ENCODE measurements at regions not wholly inside any gene's neighbourhood (a gene's known extent, or its start where the extent isn't known, plus 50 kb on each side); places are given as distances from the start of the nearest gene placed in this dataset.

GRCh38 chr4:38454284-38454683, 209.7 kb upstream of the KLF3 start (continued):
- TF ChIP-seq NR3C1 (CRISPR knock-in tag; conservative IDR thresholded peaks at IDR 0.05; ENCODE audit: low read depth) (no peak), SMAD4 (CRISPR knock-in tag; IDR thresholded peaks at IDR 0.05) (no peak)

DNA sequence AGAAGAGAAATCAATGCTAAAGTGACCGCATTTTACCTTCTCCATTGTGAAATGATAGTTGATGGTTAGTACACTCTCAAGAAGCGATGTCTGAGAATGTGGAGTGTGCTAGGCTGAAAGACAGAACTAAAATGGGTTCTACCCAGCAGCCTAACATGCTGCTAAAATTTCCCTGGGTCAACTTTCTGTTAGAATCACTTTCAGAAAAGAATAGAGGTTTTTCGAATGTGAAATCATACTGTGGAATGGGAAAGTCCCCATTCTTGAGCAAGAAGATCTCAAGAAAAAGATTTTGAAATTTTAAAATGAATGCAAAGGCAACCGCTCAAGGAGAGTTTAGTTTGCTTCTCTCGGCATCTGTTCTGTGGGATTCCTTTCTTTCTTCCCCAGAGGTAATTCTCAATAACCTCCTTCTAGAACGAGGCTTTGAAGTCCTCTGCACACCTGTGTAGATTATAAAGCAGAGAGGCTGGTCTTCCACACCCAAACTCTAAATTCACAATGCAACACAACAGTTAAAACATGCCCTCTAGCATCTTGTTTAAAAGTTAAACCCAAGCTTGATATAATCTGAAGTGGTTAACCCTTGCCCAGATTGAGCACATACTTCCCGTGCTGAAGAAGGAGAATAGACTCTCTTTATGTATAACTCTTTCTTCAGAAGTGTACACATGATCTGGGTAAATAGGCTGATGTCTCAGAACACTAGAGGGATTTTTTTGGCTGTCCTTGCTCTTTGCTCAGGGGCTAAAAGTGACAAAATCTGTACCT, 208.7 kb upstream of the KLF3 start:
- Mint-ChIP-seq H3K27ac (no peak overlapping the region), H3K4me1 (peaks cover under 1% of the 10 kb centered on the region; the same call in 1 of the 2 replicates), H3K9me3 (0 out of 2 replicates have a peak, but pooled peaks cover 6% of the 10 kb centered on the region), H3K27me3 (ENCODE audit: low read depth) (no peaks in the 10 kb centered on the region), H3K36me3 (no peaks in the 10 kb centered on the region), H3K4me3 (no peak overlapping the region)
- POLR2A ChIA-PET, result no interaction called here
- DNase-seq (ENCODE audit: low spot score) (no peak), ATAC-seq (no peak)
- CTCF ChIA-PET, result no interaction called here
- no peak for TF ChIP-seq TCF7 (CRISPR knock-in tag; IDR thresholded peaks at IDR 0.05; ENCODE audit: low read depth)
- TF ChIP-seq ZNF423 (CRISPR knock-in tag; IDR thresholded peaks at IDR 0.05), result no peak
- TF ChIP-seq, protein P1, sequence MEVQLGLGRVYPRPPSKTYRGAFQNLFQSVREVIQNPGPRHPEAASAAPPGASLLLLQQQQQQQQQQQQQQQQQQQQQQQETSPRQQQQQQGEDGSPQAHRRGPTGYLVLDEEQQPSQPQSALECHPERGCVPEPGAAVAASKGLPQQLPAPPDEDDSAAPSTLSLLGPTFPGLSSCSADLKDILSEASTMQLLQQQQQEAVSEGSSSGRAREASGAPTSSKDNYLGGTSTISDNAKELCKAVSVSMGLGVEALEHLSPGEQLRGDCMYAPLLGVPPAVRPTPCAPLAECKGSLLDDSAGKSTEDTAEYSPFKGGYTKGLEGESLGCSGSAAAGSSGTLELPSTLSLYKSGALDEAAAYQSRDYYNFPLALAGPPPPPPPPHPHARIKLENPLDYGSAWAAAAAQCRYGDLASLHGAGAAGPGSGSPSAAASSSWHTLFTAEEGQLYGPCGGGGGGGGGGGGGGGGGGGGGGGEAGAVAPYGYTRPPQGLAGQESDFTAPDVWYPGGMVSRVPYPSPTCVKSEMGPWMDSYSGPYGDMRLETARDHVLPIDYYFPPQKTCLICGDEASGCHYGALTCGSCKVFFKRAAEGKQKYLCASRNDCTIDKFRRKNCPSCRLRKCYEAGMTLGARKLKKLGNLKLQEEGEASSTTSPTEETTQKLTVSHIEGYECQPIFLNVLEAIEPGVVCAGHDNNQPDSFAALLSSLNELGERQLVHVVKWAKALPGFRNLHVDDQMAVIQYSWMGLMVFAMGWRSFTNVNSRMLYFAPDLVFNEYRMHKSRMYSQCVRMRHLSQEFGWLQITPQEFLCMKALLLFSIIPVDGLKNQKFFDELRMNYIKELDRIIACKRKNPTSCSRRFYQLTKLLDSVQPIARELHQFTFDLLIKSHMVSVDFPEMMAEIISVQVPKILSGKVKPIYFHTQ (CRISPR knock-in tag; IDR thresholded peaks at IDR 0.05), result no peak
- TF ChIP-seq ZNF121 (CRISPR knock-in tag; IDR thresholded peaks at IDR 0.05), result no peak
- no peak for TF ChIP-seq PRRX2 (CRISPR knock-in tag; IDR thresholded peaks at IDR 0.05)
- TF ChIP-seq NFE2L1 (CRISPR knock-in tag; IDR thresholded peaks at IDR 0.05), result no peak
- no peak for TF ChIP-seq ELF4 (CRISPR knock-in tag; IDR thresholded peaks at IDR 0.05; ENCODE audit: low read depth)
- no peak for TF ChIP-seq ATF6 (CRISPR knock-in tag; IDR thresholded peaks at IDR 0.05)
- no peak for TF ChIP-seq CREM (CRISPR knock-in tag; IDR thresholded peaks at IDR 0.05)
- no peak for TF ChIP-seq PREB (CRISPR knock-in tag; IDR thresholded peaks at IDR 0.05; ENCODE audit: borderline replicate concordance)
- TF ChIP-seq MYBL2 (CRISPR knock-in tag; IDR thresholded peaks at IDR 0.05), result no peak
- TF ChIP-seq ATF2 (CRISPR knock-in tag; IDR thresholded peaks at IDR 0.05; ENCODE audit: borderline replicate concordance, low read depth), result no peak
- TF ChIP-seq MAX (CRISPR knock-in tag; IDR thresholded peaks at IDR 0.05), result no peak
- TF ChIP-seq, protein P2, sequence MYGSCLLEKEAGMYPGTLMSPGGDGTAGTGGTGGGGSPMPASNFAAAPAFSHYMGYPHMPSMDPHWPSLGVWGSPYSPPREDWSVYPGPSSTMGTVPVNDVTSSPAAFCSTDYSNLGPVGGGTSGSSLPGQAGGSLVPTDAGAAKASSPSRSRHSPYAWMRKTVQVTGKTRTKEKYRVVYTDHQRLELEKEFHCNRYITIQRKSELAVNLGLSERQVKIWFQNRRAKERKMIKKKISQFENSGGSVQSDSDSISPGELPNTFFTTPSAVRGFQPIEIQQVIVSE (CRISPR knock-in tag; IDR thresholded peaks at IDR 0.05; ENCODE audit: borderline replicate concordance), result no peak
- no peak for TF ChIP-seq ESRRA (CRISPR knock-in tag; IDR thresholded peaks at IDR 0.05; ENCODE audit: borderline replicate concordance)
- TF ChIP-seq FOXK1 (CRISPR knock-in tag; IDR thresholded peaks at IDR 0.05), result no peak
- no peak for TF ChIP-seq GTF2I (CRISPR knock-in tag; conservative IDR thresholded peaks at IDR 0.05)
